Retinal pigment epithelial cell (primary cell): ENCODE measurements at regions not wholly inside any gene's neighbourhood (a gene's known extent, or its start where the extent isn't known, plus 50 kb on each side); places are given as distances from the start of the nearest gene placed in this dataset.

Experiments used
- DNase-seq: peaks from one replicate; pipeline ENCODE4 v3.0.0-alpha.2; 2010; ENCODE audit warnings: low read depth
- H3K4me3 ChIP-seq: 2 replicates; pipeline ENCODE4 v1.5.1; 2011; ENCODE audit warnings: mild to moderate bottlenecking, low read length, control low read depth, moderate library complexity
- CTCF ChIP-seq: conservative IDR thresholded peaks from 2 replicates; pipeline ENCODE4 v1.5.1; 2011; ENCODE audit warnings: low read depth, low read length, control low read depth, inconsistent platforms

GRCh38 chr6:119799596-119800509, 450.3 kb upstream of the MAN1A1 start:
- TF ChIP-seq CTCF, result no peak
- DNase-seq, result no peak

GRCh38 chr6:119791736-119792135, 442.2 kb upstream of the MAN1A1 start:
- no peak overlapping the region for H3K4me3 ChIP-seq
- no peak for DNase-seq
- no peak for TF ChIP-seq CTCF

More at GRCh38 chr6:119799596-119800509, 450.3 kb upstream of the MAN1A1 start:
- H3K4me3 ChIP-seq, result no peak overlapping the region

GRCh38 chr6:119781365-119781764, 431.8 kb upstream of the MAN1A1 start:
- H3K4me3 ChIP-seq, result no peak overlapping the region
- no peak for TF ChIP-seq CTCF
- DNase-seq, result no peak

- no peak for TF ChIP-seq CTCF
- no peak for DNase-seq
Measured at GRCh38 chr6:119768201-119768600, 418.6 kb upstream of the MAN1A1 start.

GRCh38 chr6:119764927-119765681, 415.5 kb upstream of the MAN1A1 start:
- DNase-seq, result no peak
- H3K4me3 ChIP-seq, result no peak overlapping the region
- TF ChIP-seq CTCF, result no peak

More at GRCh38 chr6:119768201-119768600, 418.6 kb upstream of the MAN1A1 start:
- H3K4me3 ChIP-seq, result no peak overlapping the region

- no peak for TF ChIP-seq CTCF
- no peak overlapping the region for H3K4me3 ChIP-seq
- no peak for DNase-seq
Measured at GRCh38 chr6:119760046-119760445, 410.5 kb upstream of the MAN1A1 start.
